NCI-H2227 (cell line): ENCODE measurements at regions not wholly inside any gene's neighbourhood (a gene's known extent, or its start where the extent isn't known, plus 50 kb on each side); places are given as distances from the start of the nearest gene placed in this dataset.

ENCODE experiments used
- DNase-seq: peaks from one replicate; lab custom pipeline; 2025; ENCODE audit not compliant: unreplicated experiment; lab: John Stamatoyannopoulos, UW

- no peak for DNase-seq
Observed at GRCh38 chr12:66045506-66045905, 85.0 kb downstream of the LLPH start.

- DNase-seq, result no peak
Observed at GRCh38 chr12:66044731-66045130, 85.8 kb downstream of the LLPH start.

- no peak for DNase-seq
Observed at GRCh38 chr12:66043035-66043434, 87.5 kb downstream of the LLPH start.

GRCh38 chr12:66041651-66042363 lies 88.7 kb downstream of the LLPH start:
- no peak for DNase-seq

GRCh38 chr12:66036317-66036716 lies 94.2 kb downstream of the LLPH start:
- DNase-seq, result no peak

GRCh38 chr12:66035288-66035966 lies 95.1 kb downstream of the LLPH start:
- no peak for DNase-seq

GRCh38 chr12:66033151-66033550 lies 97.4 kb downstream of the LLPH start:
- no peak for DNase-seq

GRCh38 chr12:66032739-66033138 lies 97.8 kb downstream of the LLPH start:
- no peak for DNase-seq

GRCh38 chr12:66030217-66030781 lies 100.3 kb downstream of the LLPH start:
- DNase-seq, result no peak

GRCh38 chr12:66028390-66028789 lies 102.2 kb downstream of the LLPH start:
- no peak for DNase-seq

- DNase-seq, result no peak
Observed at GRCh38 chr12:66025477-66025876, 105.1 kb downstream of the LLPH start.

- DNase-seq, result no peak
Observed at GRCh38 chr12:66024949-66025348, 105.6 kb downstream of the LLPH start.

- DNase-seq, result no peak
Observed at GRCh38 chr12:66020481-66020880, 110.1 kb downstream of the LLPH start.

GRCh38 chr12:66017736-66018135 lies 112.8 kb downstream of the LLPH start:
- no peak for DNase-seq
